Adrenal gland (tissue), 5 donors: ENCODE measurements at regions not wholly inside any gene's neighbourhood (a gene's known extent, or its start where the extent isn't known, plus 50 kb on each side); places are given as distances from the start of the nearest gene placed in this dataset.

ENCODE experiments used
- CTCF ChIP-seq, 6 experiments: fragments of 450-650 bp in 4 of 6; fragments of 200-600 bp in 2 of 6; sonication (generic) in 1 of 6; IDR thresholded peaks; 1 replicate in 5 of 6; 2 replicates in 1 of 6; pipeline versions ENCODE4 v1.5.1 to v1.8.0; 2016 to 2021; ENCODE audit warnings: antibody characterized with exemption in 6 of 6, mild to moderate bottlenecking in 2 of 6, moderate library complexity in 1 of 6
- POLR2A ChIP-seq, 2 donors: fragments of 450-650 bp; IDR thresholded peaks; one replicate each; pipeline ENCODE4 v1.6.1; 2017; ENCODE audit warnings: antibody characterized with exemption in 2 of 2, mild to moderate bottlenecking in 2 of 2, moderate library complexity in 1 of 2
- donor health status: DM: no; HTN: no; CAD: no.

- TF ChIP-seq POLR2A (IDR thresholded peaks at IDR 0.05) (no peak), CTCF (IDR thresholded peaks at IDR 0.05) (no peak)
These were observed 139.4 kb downstream of the ID4 start for GRCh38 chr6:19976411-19977129.
